ENCODE measurements at regions not wholly inside any gene's neighbourhood (a gene's known extent, or its start where the extent isn't known, plus 50 kb on each side); places are given as distances from the start of the nearest gene placed in this dataset.

- no peaks in the 10 kb centered on the region for H3K9me3 ChIP-seq
- no peaks in the 10 kb centered on the region for H3K27me3 ChIP-seq (replicated peaks; ENCODE audit: insufficient read depth)
- peaks cover 5 to 10% of the 10 kb centered on the region in 2 donors for H3K4me1 ChIP-seq (ENCODE audit: control insufficient read depth in 1 of 2, low read depth in 2 of 2)
- DNase-seq (ENCODE audit: low spot score) (no peak), ATAC-seq (ENCODE audit: insufficient number of reproducible peaks, low FRiP score, low read depth) (no peak)
- no peaks in the 10 kb centered on the region for H3K36me3 ChIP-seq
- no peak overlapping the region for H3K27ac ChIP-seq
- H3K4me3 ChIP-seq = no peak overlapping the region
- TF ChIP-seq, protein P1, sequence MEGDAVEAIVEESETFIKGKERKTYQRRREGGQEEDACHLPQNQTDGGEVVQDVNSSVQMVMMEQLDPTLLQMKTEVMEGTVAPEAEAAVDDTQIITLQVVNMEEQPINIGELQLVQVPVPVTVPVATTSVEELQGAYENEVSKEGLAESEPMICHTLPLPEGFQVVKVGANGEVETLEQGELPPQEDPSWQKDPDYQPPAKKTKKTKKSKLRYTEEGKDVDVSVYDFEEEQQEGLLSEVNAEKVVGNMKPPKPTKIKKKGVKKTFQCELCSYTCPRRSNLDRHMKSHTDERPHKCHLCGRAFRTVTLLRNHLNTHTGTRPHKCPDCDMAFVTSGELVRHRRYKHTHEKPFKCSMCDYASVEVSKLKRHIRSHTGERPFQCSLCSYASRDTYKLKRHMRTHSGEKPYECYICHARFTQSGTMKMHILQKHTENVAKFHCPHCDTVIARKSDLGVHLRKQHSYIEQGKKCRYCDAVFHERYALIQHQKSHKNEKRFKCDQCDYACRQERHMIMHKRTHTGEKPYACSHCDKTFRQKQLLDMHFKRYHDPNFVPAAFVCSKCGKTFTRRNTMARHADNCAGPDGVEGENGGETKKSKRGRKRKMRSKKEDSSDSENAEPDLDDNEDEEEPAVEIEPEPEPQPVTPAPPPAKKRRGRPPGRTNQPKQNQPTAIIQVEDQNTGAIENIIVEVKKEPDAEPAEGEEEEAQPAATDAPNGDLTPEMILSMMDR (IDR thresholded peaks at IDR 0.05) = no peak
Observed at GRCh38 chr6:91298543-91299145, 711.8 kb upstream of the MAP3K7 start.

DNA sequence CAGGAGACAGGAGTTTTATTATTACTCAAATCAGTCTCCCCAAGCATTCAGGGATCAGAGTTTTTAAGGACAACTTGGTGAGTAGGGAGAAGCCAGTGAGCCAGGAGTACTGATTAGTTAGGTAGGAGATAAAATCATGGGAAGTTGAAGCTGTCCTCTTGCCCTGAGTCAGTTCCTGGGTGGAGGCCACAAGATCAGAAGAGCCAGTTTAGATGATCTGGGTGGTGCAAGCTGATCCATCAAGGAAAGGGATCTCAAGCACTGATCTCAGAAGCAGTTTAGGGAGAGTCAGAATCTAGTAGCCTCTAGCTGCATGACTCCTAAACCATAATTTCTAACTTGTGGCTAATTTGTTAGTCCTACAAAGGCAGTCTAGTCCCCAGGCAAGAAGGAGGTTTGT lies 706.5 kb upstream of the MAP3K7 start:
- Histone ChIP-seq H3K36me3 (no peaks in the 10 kb centered on the region), H3K9me3 (no peaks in the 10 kb centered on the region), H3K27ac (no peak overlapping the region), H3K27me3 (replicated peaks; ENCODE audit: insufficient read depth) (no peaks in the 10 kb centered on the region), H3K4me1 (ENCODE audit: control insufficient read depth in 1 of 2, low read depth in 2 of 2) (no peaks in the 10 kb centered on the region), H3K4me3 (no peak overlapping the region)
- TF ChIP-seq, protein P1 (IDR thresholded peaks at IDR 0.05) = no peak
- DNase-seq (ENCODE audit: low spot score) (no peak), ATAC-seq (ENCODE audit: insufficient number of reproducible peaks, low FRiP score, low read depth) (no peak)

GRCh38 chr6:91291071-91291470 lies 704.2 kb upstream of the MAP3K7 start:
- Histone ChIP-seq H3K4me1 (ENCODE audit: control insufficient read depth in 1 of 2, low read depth in 2 of 2) (no peaks in the 10 kb centered on the region), H3K9me3 (no peaks in the 10 kb centered on the region), H3K27ac (no peak overlapping the region), H3K27me3 (replicated peaks; ENCODE audit: insufficient read depth) (no peaks in the 10 kb centered on the region), H3K4me3 (no peak overlapping the region), H3K36me3 (no peaks in the 10 kb centered on the region)
- no peak for DNase-seq (ENCODE audit: low spot score)
- TF ChIP-seq, protein P1 (IDR thresholded peaks at IDR 0.05) = no peak
- no peak for ATAC-seq (ENCODE audit: insufficient number of reproducible peaks, low FRiP score, low read depth)

- Histone ChIP-seq H3K9me3 (no peaks in the 10 kb centered on the region), H3K36me3 (no peaks in the 10 kb centered on the region), H3K4me3 (no peak overlapping the region), H3K27me3 (replicated peaks; ENCODE audit: insufficient read depth) (no peaks in the 10 kb centered on the region), H3K27ac (no peak overlapping the region), H3K4me1 (ENCODE audit: control insufficient read depth in 1 of 2, low read depth in 2 of 2) (no peaks in the 10 kb centered on the region)
- TF ChIP-seq, protein P1 (IDR thresholded peaks at IDR 0.05) = no peak
- no peak for ATAC-seq (ENCODE audit: insufficient number of reproducible peaks, low FRiP score, low read depth)
- DNase-seq (ENCODE audit: low spot score) = no peak
Observed at GRCh38 chr6:91288741-91289140, 701.9 kb upstream of the MAP3K7 start.

DNA sequence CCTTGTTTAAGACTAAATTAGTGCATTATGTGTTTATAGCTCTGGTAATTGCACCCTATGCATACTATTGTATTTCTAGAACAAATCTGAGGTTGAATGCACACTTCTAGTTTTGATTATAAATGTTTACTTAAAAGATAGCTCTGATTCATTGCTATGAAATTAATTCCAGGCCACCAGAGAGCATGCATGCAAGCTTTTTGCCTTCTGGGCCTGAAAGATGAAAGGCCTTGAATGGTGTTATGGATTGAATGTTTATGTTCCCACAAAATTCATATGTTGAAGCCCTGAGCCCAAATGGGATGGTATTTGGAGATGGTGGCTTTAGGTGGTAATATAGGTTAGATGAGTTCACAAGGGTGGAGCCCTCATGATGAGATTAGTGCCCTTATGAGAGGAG lies 695.0 kb upstream of the MAP3K7 start:
- Histone ChIP-seq H3K36me3 (no peaks in the 10 kb centered on the region), H3K4me1 (ENCODE audit: control insufficient read depth in 1 of 2, low read depth in 2 of 2) (no peaks in the 10 kb centered on the region), H3K27me3 (replicated peaks; ENCODE audit: insufficient read depth) (no peaks in the 10 kb centered on the region), H3K4me3 (no peak overlapping the region), H3K27ac (no peak overlapping the region), H3K9me3 (peaks cover 3% of the 10 kb centered on the region)
- no peak for DNase-seq (ENCODE audit: low spot score)
- TF ChIP-seq, protein P1 (IDR thresholded peaks at IDR 0.05) = no peak
- no peak for ATAC-seq (ENCODE audit: insufficient number of reproducible peaks, low FRiP score, low read depth)

Data from thoracic aorta (tissue), 2 donors.